DMS53 treated with DMSO at 0.1 percent for 48 hours (cell line): ENCODE measurements at regions not wholly inside any gene's neighbourhood (a gene's known extent, or its start where the extent isn't known, plus 50 kb on each side); places are given as distances from the start of the nearest gene placed in this dataset.

Experiments
- DNase-seq: peaks from one replicate; lab custom pipeline; 2025; ENCODE audit not compliant: unreplicated experiment; lab: John Stamatoyannopoulos, UW

DNA sequence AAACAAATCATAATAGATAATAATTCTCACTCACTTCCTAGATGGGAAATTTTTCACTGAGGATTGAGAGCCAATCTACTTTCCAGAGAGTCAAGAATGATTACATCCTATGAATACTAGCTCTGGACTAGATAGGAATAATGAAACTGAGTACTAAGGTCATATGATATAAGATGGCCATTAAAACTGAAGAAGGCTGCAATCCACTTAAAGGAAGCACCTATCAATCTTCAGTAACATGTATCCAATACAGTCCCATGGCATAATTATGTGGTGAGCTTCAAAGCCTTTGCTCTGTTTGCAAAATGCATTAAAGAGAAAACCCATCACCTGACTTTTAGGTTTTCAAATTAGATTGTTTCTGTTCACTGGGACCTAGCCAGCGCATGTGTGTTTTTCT lies 398.0 kb upstream of the MEIS1 start:
- no peak for DNase-seq

DNA sequence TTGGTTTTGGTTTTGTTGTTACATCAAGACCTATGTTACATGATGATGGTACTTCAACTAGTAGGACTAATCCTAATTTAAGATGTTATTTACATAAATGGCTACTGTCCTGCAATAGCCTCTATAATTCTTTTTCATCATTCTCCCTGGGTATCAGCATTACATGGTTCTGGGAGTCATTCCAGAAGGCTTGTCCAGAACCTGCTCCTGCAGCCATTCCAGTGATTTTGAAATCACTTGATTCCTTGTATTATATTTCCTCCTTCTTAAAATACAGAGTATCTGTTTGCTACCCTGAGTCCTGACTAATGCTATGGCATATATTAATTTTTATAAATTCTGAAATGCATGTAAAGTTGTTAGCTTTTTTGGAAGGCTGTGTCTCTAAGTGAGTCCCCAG lies 400.5 kb upstream of the MEIS1 start:
- DNase-seq = no peak

DNA sequence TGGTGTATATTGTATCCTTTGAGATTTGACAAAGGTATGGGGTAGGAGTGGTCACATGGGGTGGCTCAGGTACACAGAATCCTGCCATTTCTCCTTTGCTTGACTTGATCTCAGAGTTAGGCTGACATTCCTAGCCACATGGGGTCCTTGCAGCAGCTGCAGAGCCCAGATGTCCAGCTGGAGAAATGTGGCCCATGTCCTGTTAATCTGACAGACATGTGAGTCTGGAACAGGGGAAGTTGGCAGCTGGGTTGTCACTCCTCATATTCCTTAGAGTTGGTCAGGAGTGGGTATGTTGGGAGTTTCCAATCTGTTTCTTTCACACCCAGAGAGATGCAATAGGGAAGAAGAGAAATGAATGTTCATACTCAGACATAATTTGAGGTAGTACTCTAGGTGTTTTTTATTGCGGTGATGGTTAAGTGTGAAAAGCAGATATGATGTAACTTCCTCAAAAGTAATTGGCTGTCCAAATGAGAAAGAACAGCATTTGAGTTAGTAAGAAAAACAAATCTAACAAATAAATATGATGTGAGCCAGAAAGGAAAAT lies 402.6 kb upstream of the MEIS1 start:
- no peak for DNase-seq

DNA sequence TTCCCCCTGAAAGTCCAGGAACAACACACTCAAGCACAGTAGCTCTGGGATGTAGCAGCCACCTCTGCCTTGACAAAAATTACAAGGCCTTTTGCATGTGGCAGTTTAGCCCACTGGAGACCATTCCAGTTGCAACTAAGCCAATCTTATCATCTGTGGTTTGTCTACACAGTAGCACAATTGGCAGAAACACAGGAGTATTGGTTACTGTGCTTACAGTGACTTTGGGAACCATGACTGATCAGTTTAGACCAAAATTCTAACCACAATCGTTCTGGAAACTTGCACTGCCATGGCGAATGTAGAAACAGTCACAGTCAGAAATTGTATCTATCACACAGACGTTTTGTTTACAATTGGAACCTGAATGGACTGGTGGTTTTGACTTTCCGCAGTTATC lies 403.7 kb upstream of the MEIS1 start:
- no peak for DNase-seq

DNA sequence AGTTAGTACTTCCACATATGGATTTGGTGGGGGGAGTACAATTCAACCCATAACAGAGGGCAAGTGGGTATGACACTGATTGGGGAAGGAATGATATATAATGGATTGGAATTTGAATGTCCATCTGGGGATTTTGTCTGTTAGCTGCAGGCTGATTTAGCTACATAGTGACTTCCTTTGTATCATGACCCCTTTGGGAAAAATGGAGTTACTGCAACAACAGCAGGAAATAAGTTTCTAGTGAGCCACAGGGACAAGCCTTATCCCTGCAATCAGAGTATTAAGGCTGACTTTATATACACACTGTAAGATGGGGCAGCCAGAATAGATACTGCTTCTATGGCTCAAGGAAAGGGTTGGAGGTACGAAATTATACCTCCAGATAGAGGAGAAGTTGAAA lies 404.4 kb upstream of the MEIS1 start:
- peak; percentile 19 for DNase-seq

DNA sequence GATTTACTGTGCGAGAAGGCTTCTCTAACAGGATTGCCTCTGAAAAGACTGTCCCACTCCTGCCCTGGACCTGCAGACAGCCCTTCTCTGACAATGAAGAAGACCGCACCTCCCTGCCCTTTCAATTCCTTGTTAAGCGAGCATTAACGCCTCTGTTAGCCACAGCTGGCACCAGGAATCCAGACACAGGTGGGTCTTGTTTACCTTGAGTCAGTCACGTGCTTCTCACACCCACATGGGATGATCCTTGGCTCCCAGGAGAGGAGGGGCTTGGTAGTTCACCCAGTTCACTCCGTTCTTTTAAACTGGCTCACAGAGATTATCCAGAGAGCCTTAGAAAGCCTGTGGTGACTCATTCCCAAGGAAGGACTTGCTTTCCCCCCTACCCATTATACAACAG lies 410.5 kb upstream of the MEIS1 start:
- DNase-seq = peak; percentile 25

DNA sequence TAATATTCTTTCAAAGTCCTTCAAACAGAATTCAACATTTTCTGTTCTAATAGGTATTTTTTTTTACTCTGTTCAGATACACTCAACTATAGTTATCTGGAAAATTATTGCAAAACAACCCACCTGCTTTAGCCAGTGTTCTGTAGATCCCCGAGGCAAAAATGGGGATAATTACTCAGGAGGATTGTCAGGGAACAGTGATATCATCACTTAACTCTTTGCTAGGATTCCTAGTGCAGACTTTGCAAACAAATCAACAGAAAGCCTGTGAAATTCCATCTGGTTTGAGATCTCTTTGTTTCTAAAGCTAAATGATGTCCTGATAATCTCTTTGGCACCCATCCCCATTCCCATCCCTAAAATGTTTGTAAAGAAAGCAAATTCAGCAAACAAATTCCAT lies 413.6 kb upstream of the MEIS1 start:
- DNase-seq = no peak

DNA sequence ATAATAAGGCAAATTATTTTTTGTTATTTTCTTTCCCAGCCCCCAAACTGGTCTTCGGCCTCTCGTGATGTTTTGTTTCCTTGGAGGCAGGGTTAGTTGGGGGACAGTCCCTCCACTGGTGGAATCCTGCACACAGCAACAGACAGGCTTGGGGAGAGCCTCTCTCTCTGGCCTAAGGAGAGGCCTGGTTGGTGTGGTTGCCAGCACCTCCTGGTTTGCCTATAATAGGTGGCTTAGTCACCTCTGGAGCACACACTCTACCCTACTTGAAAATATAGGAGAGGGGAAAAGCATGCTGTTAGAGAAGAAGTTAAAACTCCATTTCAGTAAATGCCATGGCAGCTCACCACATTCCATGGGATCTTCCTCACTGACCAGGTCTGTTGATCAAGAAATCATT lies 417.2 kb upstream of the MEIS1 start:
- no peak for DNase-seq

DNA sequence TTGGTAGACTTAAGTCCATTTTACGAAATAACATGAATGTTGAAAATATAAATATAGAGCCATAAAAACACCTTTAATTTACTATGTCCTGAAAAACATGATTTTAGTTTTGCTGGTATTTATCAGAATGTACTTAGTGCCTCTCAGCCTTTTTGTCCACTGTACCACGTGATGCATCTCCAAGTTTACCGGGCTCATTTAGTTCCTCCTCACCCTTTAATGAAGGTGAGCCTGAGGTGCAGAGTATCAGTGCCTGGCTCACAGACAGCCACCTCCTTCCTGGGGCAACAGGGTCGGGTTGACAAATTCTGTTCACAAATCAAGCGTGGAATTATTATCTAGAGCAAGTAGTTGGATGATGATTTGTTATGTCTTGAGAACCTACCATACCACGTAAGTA lies 420.5 kb upstream of the MEIS1 start:
- no peak for DNase-seq

DNA sequence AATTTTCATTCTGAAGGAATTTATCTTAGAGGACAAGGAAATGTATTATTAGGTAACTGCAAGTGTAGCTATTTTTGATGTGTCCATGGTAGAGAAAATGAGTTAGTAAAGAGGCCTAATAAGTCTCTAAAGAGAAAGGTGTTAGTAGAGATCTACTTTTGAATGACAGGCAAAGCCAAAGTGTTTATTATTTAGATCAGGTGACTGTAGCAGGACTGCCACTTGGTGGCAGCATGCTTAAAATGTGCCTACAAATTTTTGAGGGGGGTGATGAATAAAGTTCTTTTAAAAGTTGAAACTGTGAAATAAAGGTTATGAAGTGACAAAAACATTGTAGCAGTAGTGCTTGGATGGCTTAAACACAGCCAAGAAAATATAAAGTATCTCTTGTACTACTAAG lies 421.5 kb upstream of the MEIS1 start:
- peak; percentile 15 for DNase-seq

DNA sequence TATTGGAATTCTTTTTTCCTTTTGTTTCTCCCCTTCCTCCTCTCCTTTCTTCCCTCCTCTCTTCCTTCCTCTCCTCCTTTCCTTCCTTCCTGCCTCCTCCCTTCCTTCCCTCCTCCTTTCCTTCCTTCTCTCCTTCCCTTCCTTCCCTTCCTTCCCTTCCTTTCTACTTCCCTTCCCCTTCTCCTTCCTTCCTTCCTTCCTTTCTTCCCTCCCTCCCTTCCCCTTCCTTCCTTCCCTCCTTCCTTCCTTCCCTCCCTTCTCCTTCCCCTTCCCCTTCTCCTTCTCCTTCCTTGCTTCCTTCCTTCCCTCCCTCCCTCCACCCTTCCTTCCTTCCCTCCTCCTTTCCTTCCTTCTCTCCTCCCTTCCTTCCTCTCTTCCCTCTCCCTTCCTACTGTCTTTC lies 431.0 kb upstream of the MEIS1 start:
- DNase-seq = no peak

DNA sequence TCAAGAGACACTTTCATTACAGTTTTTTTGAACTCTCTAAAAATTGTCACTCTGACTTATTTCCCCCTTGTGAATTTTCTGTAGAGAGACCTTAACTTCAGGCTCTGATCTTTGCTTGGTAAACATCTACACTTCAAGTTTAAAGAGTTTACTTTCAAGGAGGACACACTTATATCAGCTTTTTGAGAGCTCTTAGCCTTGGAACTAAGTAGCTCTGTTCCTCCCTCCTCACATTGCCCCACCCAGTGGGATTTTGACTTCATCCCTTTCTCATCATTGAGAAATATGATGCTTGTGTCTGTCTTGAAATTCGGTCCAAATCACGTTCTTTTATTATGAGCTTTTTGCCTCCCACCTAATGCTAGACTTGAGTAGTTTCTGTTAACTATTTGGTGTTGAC lies 433.4 kb upstream of the MEIS1 start:
- DNase-seq = no peak

DNA sequence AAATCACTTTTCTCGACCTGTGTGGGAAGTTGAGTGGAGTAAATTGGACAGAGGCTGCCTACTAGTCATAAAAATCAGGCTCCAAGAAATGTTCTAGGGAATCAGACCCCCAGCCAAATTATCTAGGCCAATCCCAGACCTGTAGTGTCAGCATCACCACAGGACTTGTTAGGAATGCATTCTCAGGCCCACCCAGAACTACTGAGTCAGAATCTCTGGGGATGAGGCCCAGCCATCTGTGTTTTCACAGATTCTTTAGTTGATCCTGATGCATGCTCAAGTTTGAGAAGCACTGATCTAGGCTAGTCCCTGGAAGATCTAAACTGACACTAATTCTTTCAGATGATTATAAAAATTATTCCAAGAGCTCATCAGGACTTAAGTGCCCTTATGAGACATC lies 434.0 kb upstream of the MEIS1 start:
- DNase-seq = no peak

DNA sequence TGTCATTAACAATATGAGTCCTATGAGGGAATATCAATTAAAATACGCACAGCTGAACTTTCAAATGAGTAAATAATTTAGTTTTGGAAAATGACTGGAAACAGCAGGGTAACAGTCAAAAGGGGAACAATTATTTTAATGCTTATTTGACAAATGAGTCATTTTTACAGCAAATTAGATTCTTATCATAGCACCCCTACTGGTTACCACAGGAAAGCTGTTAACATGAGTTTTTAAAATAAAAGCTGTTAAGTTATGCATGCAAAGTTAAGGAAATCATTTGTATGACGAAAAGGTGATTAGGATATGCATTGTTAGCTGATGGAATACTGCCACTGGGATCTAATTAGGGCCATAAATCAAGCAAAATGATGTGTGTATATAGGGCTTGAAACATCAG lies 435.1 kb upstream of the MEIS1 start:
- no peak for DNase-seq

DNA sequence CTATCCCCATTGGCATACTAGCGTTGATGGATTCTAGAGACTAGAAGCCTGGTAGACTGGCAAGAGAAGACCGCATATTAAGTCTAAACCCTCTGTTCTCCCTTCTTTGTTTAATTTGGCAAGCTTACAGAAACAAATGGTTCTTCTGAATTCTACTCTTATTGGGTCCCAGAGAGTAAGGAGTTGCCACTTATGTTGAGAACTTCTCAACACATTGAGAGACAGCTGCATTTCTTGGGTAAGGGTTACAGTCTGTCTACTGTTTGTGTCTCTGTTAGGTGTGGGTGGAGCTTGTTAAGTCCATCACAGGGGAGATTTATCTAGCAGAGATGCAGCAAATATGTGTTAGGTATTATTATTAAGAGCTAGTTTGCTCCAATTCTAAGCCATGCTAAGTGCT lies 435.8 kb upstream of the MEIS1 start:
- no peak for DNase-seq

DNA sequence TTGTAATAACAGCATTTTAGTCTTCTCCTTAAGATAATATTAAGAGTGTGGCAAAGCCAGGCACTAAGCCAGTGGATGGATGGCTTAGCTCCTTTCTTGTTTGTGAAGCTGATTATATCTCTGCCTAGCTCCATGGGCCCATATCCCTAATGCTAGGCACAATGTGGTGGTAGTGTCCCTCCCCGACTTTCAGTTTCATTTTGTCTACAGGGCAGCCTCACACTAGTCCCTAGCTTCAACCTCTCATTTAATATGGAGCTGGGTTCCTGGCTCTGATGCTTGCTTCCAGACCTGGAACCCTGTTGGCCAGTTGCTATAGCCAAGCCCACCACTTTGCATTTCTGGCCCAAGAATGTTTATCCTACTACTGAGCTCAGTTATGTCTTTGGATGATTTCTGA lies 437.0 kb upstream of the MEIS1 start:
- DNase-seq = no peak

DNA sequence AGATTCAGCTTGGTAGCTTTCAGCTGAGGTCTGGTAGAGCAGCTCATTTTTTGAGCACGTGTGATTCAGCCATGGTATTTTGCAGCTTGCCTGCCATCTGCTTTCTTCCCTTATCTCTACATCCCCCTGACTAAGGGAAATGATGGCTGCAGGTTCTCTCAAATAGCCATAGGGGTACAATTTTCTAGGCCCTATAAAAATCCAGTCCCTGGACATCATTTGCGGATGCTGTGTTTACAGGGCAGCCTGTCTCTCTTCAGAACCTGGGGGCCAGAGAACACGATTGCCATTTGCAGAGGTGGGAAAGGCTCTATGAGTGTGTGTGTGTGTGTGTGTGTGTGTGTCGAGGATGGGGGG lies 442.7 kb upstream of the MEIS1 start:
- DNase-seq = no peak

DNA sequence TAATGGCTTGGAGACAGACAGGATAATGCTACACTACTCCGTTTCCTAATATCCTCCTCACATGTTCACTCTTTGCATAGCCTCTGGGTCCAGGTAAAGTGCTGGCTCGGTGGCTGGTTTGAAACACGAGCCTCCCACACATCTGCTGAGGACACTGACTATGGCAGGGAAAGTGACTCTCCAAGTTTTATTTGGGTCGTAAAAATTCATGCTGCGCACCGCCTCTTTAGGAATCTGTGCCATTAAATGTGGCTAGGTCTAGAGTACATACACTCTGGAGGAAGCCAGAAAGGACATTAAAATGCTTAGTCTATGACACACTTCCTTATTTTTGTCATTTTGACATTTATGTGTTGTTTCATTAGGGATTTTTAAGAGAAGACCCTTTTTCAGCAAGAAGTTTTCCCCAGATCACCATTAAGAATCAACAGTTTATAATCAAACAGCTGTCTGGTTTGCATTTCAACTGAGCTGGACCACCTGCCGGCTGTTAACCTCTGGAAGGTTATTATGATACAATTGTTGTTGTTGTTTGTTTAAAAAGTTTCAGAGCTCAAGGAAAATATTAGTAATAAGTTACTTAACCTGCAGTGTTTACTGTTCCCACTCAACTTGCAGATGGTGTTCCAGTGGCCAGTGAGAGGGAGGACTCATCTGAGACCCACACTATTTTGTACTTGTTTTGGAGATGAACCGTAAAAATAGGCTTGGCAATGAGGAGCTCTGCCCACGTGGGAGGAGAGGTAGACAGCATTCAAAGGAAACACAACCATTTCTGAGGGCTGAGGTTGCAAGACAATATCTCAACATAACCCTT lies 443.3 kb upstream of the MEIS1 start:
- DNase-seq = peak; percentile 63

DNA sequence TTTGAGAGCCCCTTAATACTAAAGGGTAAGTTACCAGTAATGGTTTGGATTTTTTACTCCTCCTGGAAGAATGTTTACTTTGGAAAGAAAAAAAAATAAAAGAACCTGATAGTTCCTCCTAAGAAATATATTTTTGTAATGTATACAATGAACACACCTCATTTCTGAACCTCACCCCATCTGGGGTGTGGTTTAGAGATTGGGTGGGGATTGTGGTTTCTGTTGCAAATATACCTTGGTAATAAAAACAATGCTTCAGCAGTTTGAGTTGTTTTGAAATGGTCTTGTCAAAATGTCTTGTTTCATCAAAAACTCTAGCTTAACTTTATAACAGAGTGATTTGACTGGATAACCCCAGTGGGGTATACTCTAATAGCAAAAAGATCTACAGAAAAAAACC lies 448.9 kb upstream of the MEIS1 start:
- no peak for DNase-seq

DNA sequence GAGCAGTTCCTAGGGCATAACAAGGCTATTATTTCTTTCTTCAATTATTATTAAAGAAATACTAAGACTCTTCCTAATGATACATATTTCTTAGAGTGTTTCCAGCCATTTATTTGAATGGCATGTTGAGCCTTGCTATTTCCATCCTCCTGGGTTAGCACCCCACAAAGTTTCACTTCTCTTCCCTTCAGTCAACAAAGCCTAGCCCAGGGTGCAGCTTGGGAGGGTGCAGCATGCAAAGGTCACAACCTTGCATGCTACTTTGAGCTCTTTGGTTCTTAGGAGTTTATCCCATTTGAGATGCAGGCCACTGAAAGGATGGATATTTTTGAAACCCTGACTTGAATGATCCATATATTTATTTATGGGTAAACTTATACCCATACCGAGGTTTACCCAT lies 454.4 kb upstream of the MEIS1 start:
- no peak for DNase-seq

DNA sequence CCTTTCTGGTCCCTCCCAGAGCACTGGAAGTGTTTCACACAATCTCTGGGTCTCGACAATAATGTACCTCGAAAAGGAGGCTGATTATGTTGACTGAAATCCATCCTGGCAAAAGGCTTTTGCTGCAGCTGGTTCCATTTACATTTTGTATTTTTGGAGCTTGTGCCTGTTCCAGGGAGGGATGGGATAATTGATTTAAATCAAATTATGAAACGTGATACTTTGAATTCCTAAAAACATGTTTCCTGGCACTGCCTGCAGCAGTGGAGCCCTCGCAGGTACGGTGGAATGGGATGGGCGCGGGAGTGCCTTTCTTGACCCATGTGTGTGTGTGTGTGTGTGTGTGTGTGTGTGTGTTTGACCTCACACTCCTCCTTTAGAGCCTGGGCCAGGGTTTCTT lies 455.5 kb upstream of the MEIS1 start:
- DNase-seq = no peak

DNA sequence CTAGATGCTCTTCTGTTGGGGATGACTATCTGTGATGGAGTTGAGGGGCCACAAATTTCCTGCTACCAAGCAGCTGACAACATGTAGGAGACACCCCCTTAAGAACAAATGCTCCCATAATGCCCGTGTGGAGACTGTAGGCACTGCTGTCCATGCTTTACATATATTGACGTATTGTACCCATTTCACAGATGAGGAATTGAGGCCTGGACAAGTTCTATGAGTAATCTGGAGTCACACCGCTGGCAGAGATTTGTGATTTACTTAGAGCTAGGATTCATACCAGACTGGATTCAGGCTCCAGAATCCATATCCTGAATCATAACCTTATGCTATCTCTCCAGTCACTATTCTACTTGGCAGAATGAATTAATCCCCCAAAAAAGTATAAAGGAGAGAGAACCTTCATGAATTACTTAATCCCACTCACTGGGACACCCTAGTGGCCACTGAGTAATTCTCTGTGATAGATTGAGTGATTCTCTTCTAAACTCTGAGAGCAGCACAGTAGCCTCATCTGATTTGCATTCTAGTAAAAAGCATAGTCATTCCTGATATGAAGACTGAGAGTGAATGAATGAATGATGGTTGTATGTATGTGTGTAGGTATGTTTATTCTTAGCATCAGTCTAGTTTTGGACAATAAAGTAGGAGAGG lies 460.7 kb upstream of the MEIS1 start:
- DNase-seq = no peak

DNA sequence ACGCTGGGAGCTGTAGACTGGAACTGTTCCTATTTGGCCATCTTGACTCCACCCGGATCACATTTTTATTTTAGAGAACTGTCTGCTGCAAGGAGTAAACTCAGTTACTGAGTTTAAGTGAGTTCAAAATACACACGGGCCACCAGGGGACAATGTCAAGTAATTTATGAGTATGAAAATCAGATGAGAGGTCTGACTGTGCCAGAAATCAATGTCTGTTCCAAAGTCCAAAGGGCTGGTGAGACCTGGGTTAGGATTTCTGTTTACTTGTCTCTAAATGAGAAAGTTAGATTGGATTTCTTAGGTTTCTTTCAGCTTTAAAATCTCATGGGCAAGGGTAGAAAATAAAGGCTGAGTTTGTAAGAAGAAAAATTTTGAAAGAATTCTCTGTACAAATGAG lies 465.8 kb upstream of the MEIS1 start:
- DNase-seq = no peak
